H1 (cell line): ENCODE measurements at regions not wholly inside any gene's neighbourhood (a gene's known extent, or its start where the extent isn't known, plus 50 kb on each side); places are given as distances from the start of the nearest gene placed in this dataset.

Experiments
- CTCF ChIA-PET: fragments of 300-600 bp; sonication (Branson Sonifier 250); formaldehyde crosslinking; loops from one replicate; lab custom pipeline; 2021; ENCODE audit not compliant: partially characterized antibody; lab: Charles Lee
- POLR2A ChIA-PET: fragments of 300-600 bp; sonication (Branson Sonifier 250); formaldehyde crosslinking; loops from one replicate; lab custom pipeline; 2021; ENCODE audit warnings: inconsistent platforms; ENCODE audit not compliant: partially characterized antibody; lab: Charles Lee
- DNase-seq, 2 experiments: peaks; one replicate each; pipeline versions ENCODE4 v3.0.0 to v3.0.0-alpha.2; 2010 to 2022; ENCODE audit warnings: low spot score in 2 of 2, low read depth in 1 of 2, mixed read lengths in 1 of 2
- FAIRE-seq: peaks from 2 replicates; lab custom pipeline; 2011; peaks lifted over from hg19 to GRCh38; lab: Jason Lieb, UNC
- H2AFZ ChIP-seq: 2 replicates; pipeline ENCODE4 v1.8.1; 2012; ENCODE audit warnings: low read length, inconsistent platforms
- H2AK5ac ChIP-seq: 2 replicates; pipeline ENCODE4 v1.6.1; 2013; ENCODE audit warnings: low read depth, low read length
- H2BK120ac ChIP-seq: replicated peaks from 2 replicates; pipeline ENCODE3; 2013; ENCODE audit warnings: low read depth, low read length, inconsistent platforms
- H2BK12ac ChIP-seq: 2 replicates; pipeline ENCODE4 v1.6.1; 2013; ENCODE audit warnings: low read depth, low read length
- H2BK15ac ChIP-seq: 2 replicates; pipeline ENCODE4 v1.6.1; 2013; ENCODE audit warnings: low read length
- H2BK20ac ChIP-seq: 2 replicates; pipeline ENCODE4 v1.6.1; 2013; ENCODE audit warnings: low read length
- H2BK5ac ChIP-seq: 2 replicates; pipeline ENCODE4 v1.6.1; 2013; ENCODE audit warnings: low read depth, low read length
- H3K14ac ChIP-seq: 2 replicates; pipeline ENCODE4 v1.6.1; 2013; ENCODE audit warnings: inconsistent platforms; ENCODE audit not compliant: insufficient read length
- H3K18ac ChIP-seq: 2 replicates; pipeline ENCODE4 v1.6.1; 2013; ENCODE audit warnings: low read length; ENCODE audit errors: extremely low read depth
- H3K23ac ChIP-seq: 2 replicates; pipeline ENCODE4 v1.6.1; 2013; ENCODE audit warnings: inconsistent platforms; ENCODE audit not compliant: insufficient read length
- H3K23me2 ChIP-seq: 2 replicates; pipeline ENCODE4 v1.6.1; 2013; ENCODE audit warnings: low read depth, low read length
- H3K27ac ChIP-seq: 2 replicates; pipeline ENCODE4 v1.6.1; 2011; ENCODE audit warnings: low read depth, low read length, inconsistent platforms
- H3K27me3 ChIP-seq, 4 experiments: replicated peaks in 1 of 4; 1 replicate in 1 of 4; 2 replicates in 3 of 4; pipeline versions ENCODE4 v1.6.1 to v1.8.1; 2011 to 2013; ENCODE audit warnings: low read length in 3 of 4, mild to moderate bottlenecking in 3 of 4, inconsistent platforms in 2 of 4, mixed read lengths in 2 of 4, moderate library complexity in 1 of 4; ENCODE audit not compliant: control insufficient read depth in 3 of 4, insufficient read depth in 3 of 4; ENCODE audit errors: extremely low read depth in 1 of 4
- H3K36me3 ChIP-seq, 4 experiments: 2 replicates each; pipeline versions ENCODE4 v1.6.1 to v1.8.1; 2011 to 2013; ENCODE audit warnings: mild to moderate bottlenecking in 4 of 4, low read length in 3 of 4, moderate library complexity in 2 of 4, control low read depth in 1 of 4, inconsistent platforms in 1 of 4; ENCODE audit not compliant: insufficient read depth in 4 of 4, control insufficient read depth in 2 of 4
- H3K4ac ChIP-seq: replicated peaks from 2 replicates; pipeline ENCODE3; 2013; ENCODE audit warnings: low read length, low read depth, mixed read lengths, inconsistent platforms; ENCODE audit not compliant: insufficient read length
- H3K4me1 ChIP-seq, 4 experiments: replicated peaks in 1 of 4; 1 replicate in 1 of 4; 2 replicates in 3 of 4; pipeline versions ENCODE4 v1.6.1 to v1.8.1; 2011 to 2013; ENCODE audit warnings: low read length in 3 of 4, inconsistent platforms in 2 of 4, mixed read lengths in 1 of 4; ENCODE audit not compliant: insufficient read depth in 4 of 4, control insufficient read depth in 3 of 4
- H3K4me2 ChIP-seq, 2 experiments: 2 replicates each; pipeline versions ENCODE4 v1.6.1 to v1.8.1; 2011 to 2013; ENCODE audit warnings: low read depth in 2 of 2, low read length in 2 of 2, control low read depth in 1 of 2, inconsistent platforms in 1 of 2, mild to moderate bottlenecking in 1 of 2; ENCODE audit not compliant: insufficient read depth in 1 of 2
- H3K4me3 ChIP-seq, 4 experiments: fragments of 200-600, 300-600 bp in 1 of 4; sonication (generic), shearing (Covaris generic), sonication (Bioruptor Twin) in 1 of 4; 2 replicates each; pipeline versions ENCODE4 v1.5.1 to v1.8.1; 2011 to 2016; ENCODE audit warnings: low read length in 4 of 4, low read depth in 3 of 4, control low read depth in 2 of 4, inconsistent platforms in 2 of 4, mild to moderate bottlenecking in 2 of 4, mixed read lengths in 1 of 4, moderate library complexity in 1 of 4; ENCODE audit not compliant: insufficient read depth in 2 of 4; ENCODE audit errors: extremely low read depth in 1 of 4
- H3K56ac ChIP-seq: replicated peaks from 2 replicates; pipeline ENCODE3; 2013; ENCODE audit warnings: low read depth, mild to moderate bottlenecking, mixed read lengths, low read length, inconsistent platforms; ENCODE audit not compliant: insufficient read length
- H3K79me1 ChIP-seq: 2 replicates; pipeline ENCODE4 v1.6.1; 2013; ENCODE audit warnings: low read depth, low read length, control low read depth
- H3K79me2 ChIP-seq, 2 experiments: 2 replicates each; pipeline versions ENCODE4 v1.6.1 to v1.8.1; 2012 to 2013; ENCODE audit warnings: low read length in 2 of 2, mild to moderate bottlenecking in 2 of 2, inconsistent platforms in 1 of 2; ENCODE audit not compliant: insufficient read depth in 2 of 2, control insufficient read depth in 1 of 2
- H3K9ac ChIP-seq, 4 experiments: replicated peaks in 1 of 4; 1 replicate in 1 of 4; 2 replicates in 3 of 4; pipeline versions ENCODE4 v1.6.1 to v1.8.1; 2011 to 2013; ENCODE audit warnings: low read depth in 3 of 4, low read length in 3 of 4, control low read depth in 2 of 4, mild to moderate bottlenecking in 2 of 4, moderate library complexity in 2 of 4, inconsistent platforms in 1 of 4; ENCODE audit errors: extremely low read depth in 1 of 4
- H3K9me3 ChIP-seq, 2 experiments: 2 replicates each; pipeline versions ENCODE4 v1.6.1 to v1.8.1; 2012 to 2013; ENCODE audit warnings: mild to moderate bottlenecking in 2 of 2, moderate library complexity in 2 of 2, control low read depth in 1 of 2, inconsistent platforms in 1 of 2, low read depth in 1 of 2, low read length in 1 of 2, mixed read lengths in 1 of 2; ENCODE audit not compliant: insufficient read depth in 2 of 2
- H4K20me1 ChIP-seq, 2 experiments: replicated peaks in 1 of 2; 2 replicates each; pipeline versions ENCODE3 to v1.8.1; 2011 to 2013; ENCODE audit warnings: inconsistent platforms in 2 of 2, low read length in 2 of 2, mild to moderate bottlenecking in 1 of 2; ENCODE audit not compliant: insufficient read depth in 2 of 2, control insufficient read depth in 1 of 2
- H4K5ac ChIP-seq: 2 replicates; pipeline ENCODE4 v1.6.1; 2013; ENCODE audit warnings: low read length, low read depth, mixed read lengths, inconsistent platforms; ENCODE audit not compliant: insufficient read length
- H4K8ac ChIP-seq: 2 replicates; pipeline ENCODE4 v1.8.0; 2013; ENCODE audit warnings: mild to moderate bottlenecking, moderate library complexity, low read length, inconsistent platforms; ENCODE audit not compliant: insufficient read depth; ENCODE audit errors: extremely low read depth
- H4K91ac ChIP-seq: replicated peaks from 2 replicates; pipeline ENCODE3; 2013; ENCODE audit warnings: low read length, mixed read lengths, inconsistent platforms; ENCODE audit not compliant: insufficient read length
- ASH2L ChIP-seq: fragments of 200-600, 300-600 bp; sonication (generic); IDR thresholded peaks from one replicate; pipeline ENCODE4 v1.7.1; 2017; ENCODE audit warnings: low read length
- ATF3 ChIP-seq: IDR thresholded peaks from 2 replicates; pipeline ENCODE4 v1.6.1; 2011; ENCODE audit warnings: low read depth, mild to moderate bottlenecking, low read length; ENCODE audit not compliant: insufficient read depth
- CREB1 ChIP-seq: IDR thresholded peaks from 2 replicates; pipeline ENCODE4 v1.6.1; 2012; ENCODE audit warnings: inconsistent platforms
- CTBP2 ChIP-seq: IDR thresholded peaks from 2 replicates; pipeline ENCODE4 v1.7.0; 2011; ENCODE audit warnings: borderline replicate concordance, mild to moderate bottlenecking, moderate library complexity, mixed read lengths, low read length; ENCODE audit not compliant: insufficient read depth, insufficient read length
- KDM1A ChIP-seq: fragments of 200-600, 300-600 bp; sonication (generic); IDR thresholded peaks from 2 replicates; pipeline ENCODE4 v1.7.1; 2016; ENCODE audit warnings: mild to moderate bottlenecking, low read length, borderline replicate concordance
- PHF8 ChIP-seq: fragments of 200-600 bp; sonication (generic); conservative IDR thresholded peaks from 2 replicates; pipeline ENCODE4 v1.7.1; 2012; ENCODE audit warnings: low read depth, mild to moderate bottlenecking, inconsistent platforms, low read length, moderate library complexity
- POLR2A ChIP-seq, 2 experiments: IDR thresholded peaks; 1 replicate in 1 of 2; 2 replicates in 1 of 2; pipeline ENCODE4 v1.6.1; 2011; ENCODE audit warnings: low read depth in 2 of 2, low read length in 2 of 2, mild to moderate bottlenecking in 2 of 2; ENCODE audit errors: control extremely low read depth in 1 of 2
- RAD21 ChIP-seq, 2 experiments: IDR thresholded peaks in 1 of 2; conservative IDR thresholded peaks in 1 of 2; 2 replicates each; pipeline ENCODE4 v1.6.1; 2011; ENCODE audit warnings: low read depth in 2 of 2, low read length in 2 of 2, improper control_type of control experiment in 1 of 2, inconsistent platforms in 1 of 2, mild to moderate bottlenecking in 1 of 2, moderate library complexity in 1 of 2
- RNF2 ChIP-seq: fragments of 200-900, 300-1000 bp; sonication (generic); IDR thresholded peaks from 2 replicates; pipeline ENCODE4 v1.7.1; 2016; ENCODE audit warnings: borderline replicate concordance, low read depth, mild to moderate bottlenecking, antibody characterized with exemption, low read length; ENCODE audit not compliant: poor library complexity, severe bottlenecking; ENCODE audit errors: missing control alignments
- SP1 ChIP-seq: IDR thresholded peaks from 2 replicates; pipeline ENCODE4 v1.6.1; 2011; ENCODE audit warnings: low read depth, low read length
- TBP ChIP-seq: IDR thresholded peaks from 2 replicates; pipeline ENCODE4 v1.6.1; 2011; ENCODE audit warnings: low read depth, low read length, improper control_type of control experiment
- TEAD4 ChIP-seq: IDR thresholded peaks from 2 replicates; pipeline ENCODE4 v1.6.1; 2012; ENCODE audit warnings: low read depth, low read length, inconsistent platforms, mixed read lengths
- YY1 ChIP-seq: IDR thresholded peaks from 2 replicates; pipeline ENCODE4 v1.6.1; 2011; ENCODE audit warnings: low read depth, mild to moderate bottlenecking, low read length
- WGBS, 2 experiments: shearing (Covaris generic) in 1 of 2; methylation state at CpG; one replicate each; pipeline versions ENCODE4 v1.1.6 to v1.1.7; 2013 to 2015; ENCODE audit warnings: low lambda C conversion rate in 2 of 2, mixed read lengths in 2 of 2, inconsistent platforms in 1 of 2, low coverage in 1 of 2, missing lambda C conversion rate in 1 of 2; ENCODE audit not compliant: insufficient replicate concordance in 2 of 2, insufficient coverage in 1 of 2, insufficient read length in 1 of 2; ENCODE audit errors: extremely low coverage in 1 of 2, missing lambda C conversion rate in 1 of 2; 5-methylcytosine and 5-hydroxymethylcytosine counted together
- TF ChIP-seq, protein P1 (sequence below): IDR thresholded peaks from 2 replicates; pipeline ENCODE4 v1.6.1; 2012; ENCODE audit warnings: inconsistent platforms

GRCh38 chr3:166897811-166898210, 482.3 kb downstream of the ZBBX start:
- H3K79me2 ChIP-seq = no peaks in the 10 kb centered on the region
- no peak overlapping the region for H3K14ac ChIP-seq
- no peak overlapping the region for H3K56ac ChIP-seq
- ChIA-PET POLR2A (no interaction called here), CTCF (interaction anchor here (0.6 kb wide), 1 partner anchor 30 kb away, joined by 3 read pairs; no protein-coding TSS in a partner anchor)
- H3K4me3 ChIP-seq = no peak overlapping the region
- no peak overlapping the region for H3K27ac ChIP-seq
- H3K79me1 ChIP-seq = no peaks in the 10 kb centered on the region
- H3K23me2 ChIP-seq = no peaks in the 10 kb centered on the region
- no peak overlapping the region for H4K5ac ChIP-seq
- FAIRE-seq (no peak), DNase-seq (no peak)
- H2BK5ac ChIP-seq = no peak overlapping the region
- H3K4me1 ChIP-seq = no peaks in the 10 kb centered on the region
- no peak overlapping the region for H2AK5ac ChIP-seq
- no peak overlapping the region for H2AFZ ChIP-seq
- WGBS, 2 experiments = 100% methylated on average over 1 of the region's 1 CpG; no CpG with 5 or more reads in 1 of the 2 experiments
- H2BK120ac ChIP-seq = no peak overlapping the region
- no peaks in the 10 kb centered on the region for H4K20me1 ChIP-seq
- H3K23ac ChIP-seq = no peak overlapping the region
- H3K4me2 ChIP-seq = no peak overlapping the region
- no peak overlapping the region for H2BK15ac ChIP-seq
- no peak overlapping the region for H2BK20ac ChIP-seq
- no peak overlapping the region for H3K9ac ChIP-seq
- no peaks in the 10 kb centered on the region for H3K9me3 ChIP-seq
- H4K8ac ChIP-seq = no peak overlapping the region
- H3K4ac ChIP-seq = no peak overlapping the region
- no peak overlapping the region for H2BK12ac ChIP-seq
- H3K36me3 ChIP-seq = no peaks in the 10 kb centered on the region
- H3K27me3 ChIP-seq = no peaks in the 10 kb centered on the region
- no peak overlapping the region for H3K18ac ChIP-seq
- no peak overlapping the region for H4K91ac ChIP-seq
- TF ChIP-seq SP1 = no peak
- TF ChIP-seq TBP = no peak
- TF ChIP-seq RNF2 = no peak
- TF ChIP-seq, protein P1, sequence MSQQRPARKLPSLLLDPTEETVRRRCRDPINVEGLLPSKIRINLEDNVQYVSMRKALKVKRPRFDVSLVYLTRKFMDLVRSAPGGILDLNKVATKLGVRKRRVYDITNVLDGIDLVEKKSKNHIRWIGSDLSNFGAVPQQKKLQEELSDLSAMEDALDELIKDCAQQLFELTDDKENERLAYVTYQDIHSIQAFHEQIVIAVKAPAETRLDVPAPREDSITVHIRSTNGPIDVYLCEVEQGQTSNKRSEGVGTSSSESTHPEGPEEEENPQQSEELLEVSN = no peak
- TF ChIP-seq CREB1 = no peak
- TF ChIP-seq RAD21 (IDR thresholded peaks at IDR 0.05 in 1 of 2, conservative IDR thresholded peaks at IDR 0.05 in 1 of 2; ENCODE audit: low read depth in 2 of 2, low read length in 2 of 2) = no peak
- no peak for TF ChIP-seq YY1
- no peak for TF ChIP-seq TEAD4
- no peak for TF ChIP-seq CTBP2
- no peak for TF ChIP-seq ASH2L
- TF ChIP-seq POLR2A (IDR thresholded peaks at IDR 0.05; ENCODE audit: control extremely low read depth in 1 of 2, low read depth in 2 of 2, low read length in 2 of 2) = no peak
- no peak for TF ChIP-seq PHF8
- TF ChIP-seq KDM1A = no peak
- no peak for TF ChIP-seq ATF3
